WTC11 (cell line): ENCODE measurements at regions not wholly inside any gene's neighbourhood (a gene's known extent, or its start where the extent isn't known, plus 50 kb on each side); places are given as distances from the start of the nearest gene placed in this dataset.

Experiments
- ATAC-seq: fragments of 200-7000 bp; cut with Tn5 transposase; 2 replicates; pipeline ENCODE4 v1.10.0; 2021; ENCODE audit warnings: mild to moderate bottlenecking, moderate library complexity
- CTCF ChIA-PET: fragments of 300-600 bp; sonication (Branson Sonifier 250); formaldehyde crosslinking; loops from one replicate; lab custom pipeline; 2021; ENCODE audit warnings: antibody characterized with exemption; lab: Charles Lee
- POLR2A ChIA-PET: fragments of 350-600 bp; sonication (Branson Sonifier 250); formaldehyde crosslinking; loops from one replicate; lab custom pipeline; 2021; ENCODE audit warnings: antibody characterized with exemption; lab: Charles Lee
- DNase-seq: peaks from one replicate; pipeline ENCODE4 v3.0.0; 2021; ENCODE audit warnings: low spot score
- H3K27ac Mint-ChIP-seq: 2 replicates; pipeline ENCODE4 v1.8.0; 2021; ENCODE audit warnings: mixed read lengths
- H3K27me3 Mint-ChIP-seq: 2 replicates; pipeline ENCODE4 v1.8.0; 2021; ENCODE audit warnings: low read depth, mild to moderate bottlenecking, moderate library complexity, mixed read lengths
- H3K36me3 Mint-ChIP-seq: 2 replicates; pipeline ENCODE4 v1.8.0; 2021; ENCODE audit warnings: mixed read lengths
- H3K4me1 Mint-ChIP-seq: 2 replicates; pipeline ENCODE4 v1.8.0; 2022; ENCODE audit warnings: mixed read lengths
- H3K4me3 Mint-ChIP-seq: 2 replicates; pipeline ENCODE4 v1.8.0; 2021; ENCODE audit warnings: mild to moderate bottlenecking, moderate library complexity, mixed read lengths
- H3K9me3 Mint-ChIP-seq: 2 replicates; pipeline ENCODE4 v1.8.0; 2021; ENCODE audit warnings: mixed read lengths
- ATF1 ChIP-seq: sonication (generic); formaldehyde crosslinking; IDR thresholded peaks from 2 replicates; pipeline ENCODE4 v1.8.1; 2023; ENCODE audit warnings: mild to moderate bottlenecking, moderate library complexity, missing genetic modification reagents
- CBFB ChIP-seq: sonication (generic); formaldehyde crosslinking; IDR thresholded peaks from 2 replicates; pipeline ENCODE4 v1.8.1; 2022; ENCODE audit warnings: mild to moderate bottlenecking, low read depth, missing genetic modification reagents
- ELF4 ChIP-seq: sonication (generic); formaldehyde crosslinking; IDR thresholded peaks from 2 replicates; pipeline ENCODE4 v1.8.1; 2022; ENCODE audit warnings: low read depth, mild to moderate bottlenecking, moderate library complexity, missing genetic modification reagents
- ETV6 ChIP-seq: sonication (generic); formaldehyde crosslinking; IDR thresholded peaks from 2 replicates; pipeline ENCODE4 v1.8.1; 2022; ENCODE audit warnings: mild to moderate bottlenecking, missing genetic modification reagents
- FOXJ3 ChIP-seq: sonication (generic); formaldehyde crosslinking; IDR thresholded peaks from 2 replicates; pipeline ENCODE4 v1.9.0; 2021; ENCODE audit warnings: missing genetic modification reagents, mild to moderate bottlenecking, borderline replicate concordance
- GRHL2 ChIP-seq: fragments of 250-450 bp; sonication (Bioruptor Pico); IDR thresholded peaks from 2 replicates; pipeline ENCODE4 v1.8.0; 2022; ENCODE audit warnings: mild to moderate bottlenecking, moderate library complexity; ENCODE audit not compliant: insufficient replicate concordance, severe bottlenecking
- GTF2I ChIP-seq: fragments of 250-450 bp; sonication (Bioruptor Pico); conservative IDR thresholded peaks from 2 replicates; pipeline ENCODE4 v1.4.0; 2021; ENCODE audit warnings: mild to moderate bottlenecking
- IRF2 ChIP-seq: sonication (generic); formaldehyde crosslinking; IDR thresholded peaks from 2 replicates; pipeline ENCODE4 v1.8.0; 2022; ENCODE audit warnings: low read depth, missing genetic modification reagents, borderline replicate concordance
- NR2C2 ChIP-seq: sonication (generic); formaldehyde crosslinking; IDR thresholded peaks from 2 replicates; pipeline ENCODE4 v1.8.0; 2022; ENCODE audit warnings: mild to moderate bottlenecking, missing genetic modification reagents
- PRRX2 ChIP-seq: fragments of 250-450 bp; sonication (Bioruptor Pico); IDR thresholded peaks from 2 replicates; pipeline ENCODE4 v1.8.0; 2021; ENCODE audit warnings: mild to moderate bottlenecking
- SMAD3 ChIP-seq: sonication (generic); formaldehyde crosslinking; IDR thresholded peaks from 2 replicates; pipeline ENCODE4 v1.8.0; 2022; ENCODE audit warnings: missing genetic modification reagents, mild to moderate bottlenecking, borderline replicate concordance
- SMAD4 ChIP-seq: sonication (generic); formaldehyde crosslinking; IDR thresholded peaks from 2 replicates; pipeline ENCODE4 v1.8.0; 2022; ENCODE audit warnings: mild to moderate bottlenecking, missing genetic modification reagents
- TCF7 ChIP-seq: sonication (generic); formaldehyde crosslinking; IDR thresholded peaks from 2 replicates; pipeline ENCODE4 v1.8.0; 2022; ENCODE audit warnings: mild to moderate bottlenecking, low read depth, missing genetic modification reagents, moderate library complexity
- TF ChIP-seq, protein P1 (sequence below): fragments of 250-450 bp; sonication (Bioruptor Pico); IDR thresholded peaks from 2 replicates; pipeline ENCODE4 v1.9.0; 2021; ENCODE audit warnings: moderate library complexity, mild to moderate bottlenecking, inconsistent platforms, borderline replicate concordance
- TF ChIP-seq, protein P2 (sequence below): sonication (generic); formaldehyde crosslinking; IDR thresholded peaks from 2 replicates; pipeline ENCODE4 v1.8.0; 2023; ENCODE audit warnings: missing genetic modification reagents, mild to moderate bottlenecking, borderline replicate concordance
- TF ChIP-seq, protein P3 (sequence below): sonication (generic); formaldehyde crosslinking; IDR thresholded peaks from 2 replicates; pipeline ENCODE4 v1.8.1; 2023; ENCODE audit warnings: mild to moderate bottlenecking, missing genetic modification reagents, moderate library complexity
- TF ChIP-seq, protein P4 (sequence below): sonication (generic); formaldehyde crosslinking; IDR thresholded peaks from 2 replicates; pipeline ENCODE4 v1.8.0; 2023; ENCODE audit warnings: mild to moderate bottlenecking, missing genetic modification reagents
- TF ChIP-seq, protein P5 (sequence below): fragments of 200-600 bp; IDR thresholded peaks from 2 replicates; pipeline ENCODE4 v1.8.0; 2022; ENCODE audit warnings: antibody characterized with exemption
- TF ChIP-seq, protein P6 (sequence below): sonication (generic); formaldehyde crosslinking; IDR thresholded peaks from 2 replicates; pipeline ENCODE4 v1.8.1; 2023; ENCODE audit warnings: mild to moderate bottlenecking, moderate library complexity, missing genetic modification reagents
- TF ChIP-seq, protein P7 (sequence below): sonication (generic); formaldehyde crosslinking; IDR thresholded peaks from 2 replicates; pipeline ENCODE4 v1.8.1; 2022; ENCODE audit warnings: mild to moderate bottlenecking, moderate library complexity, missing genetic modification reagents
- TF ChIP-seq, protein P8 (sequence below): sonication (generic); formaldehyde crosslinking; IDR thresholded peaks from 2 replicates; pipeline ENCODE4 v1.8.1; 2022; ENCODE audit warnings: mild to moderate bottlenecking, missing genetic modification reagents, moderate library complexity, borderline replicate concordance
- TF ChIP-seq, protein P9 (sequence below): fragments of 250-450 bp; sonication (Bioruptor Pico); IDR thresholded peaks from 2 replicates; pipeline ENCODE4 v1.9.0; 2021; ENCODE audit warnings: mild to moderate bottlenecking

DNA sequence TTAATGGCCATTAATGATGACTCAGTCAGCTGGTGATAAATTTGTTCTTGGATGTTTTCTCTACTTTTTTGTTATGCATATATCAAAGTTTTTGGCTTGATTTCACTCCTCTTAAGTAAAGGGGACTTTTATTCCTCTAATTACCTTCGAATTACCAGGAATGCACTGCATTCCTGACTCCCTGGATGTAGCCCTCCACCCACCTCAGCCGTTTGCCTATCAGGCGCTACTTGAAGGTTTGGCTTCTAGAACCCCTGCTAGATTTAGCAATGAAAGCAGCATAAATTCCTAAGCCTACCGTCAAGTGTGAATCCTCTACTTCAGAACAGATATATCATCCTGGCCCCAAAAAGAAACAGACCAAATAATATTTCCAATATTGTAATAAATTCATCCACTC lies 387.8 kb upstream of the ADGRL2 start (continued):
- TF ChIP-seq, protein P1, sequence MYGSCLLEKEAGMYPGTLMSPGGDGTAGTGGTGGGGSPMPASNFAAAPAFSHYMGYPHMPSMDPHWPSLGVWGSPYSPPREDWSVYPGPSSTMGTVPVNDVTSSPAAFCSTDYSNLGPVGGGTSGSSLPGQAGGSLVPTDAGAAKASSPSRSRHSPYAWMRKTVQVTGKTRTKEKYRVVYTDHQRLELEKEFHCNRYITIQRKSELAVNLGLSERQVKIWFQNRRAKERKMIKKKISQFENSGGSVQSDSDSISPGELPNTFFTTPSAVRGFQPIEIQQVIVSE (CRISPR knock-in tag) = no peak
- TF ChIP-seq ETV6 (no peak), PRRX2 (CRISPR knock-in tag) (no peak)
- TF ChIP-seq, protein P2, sequence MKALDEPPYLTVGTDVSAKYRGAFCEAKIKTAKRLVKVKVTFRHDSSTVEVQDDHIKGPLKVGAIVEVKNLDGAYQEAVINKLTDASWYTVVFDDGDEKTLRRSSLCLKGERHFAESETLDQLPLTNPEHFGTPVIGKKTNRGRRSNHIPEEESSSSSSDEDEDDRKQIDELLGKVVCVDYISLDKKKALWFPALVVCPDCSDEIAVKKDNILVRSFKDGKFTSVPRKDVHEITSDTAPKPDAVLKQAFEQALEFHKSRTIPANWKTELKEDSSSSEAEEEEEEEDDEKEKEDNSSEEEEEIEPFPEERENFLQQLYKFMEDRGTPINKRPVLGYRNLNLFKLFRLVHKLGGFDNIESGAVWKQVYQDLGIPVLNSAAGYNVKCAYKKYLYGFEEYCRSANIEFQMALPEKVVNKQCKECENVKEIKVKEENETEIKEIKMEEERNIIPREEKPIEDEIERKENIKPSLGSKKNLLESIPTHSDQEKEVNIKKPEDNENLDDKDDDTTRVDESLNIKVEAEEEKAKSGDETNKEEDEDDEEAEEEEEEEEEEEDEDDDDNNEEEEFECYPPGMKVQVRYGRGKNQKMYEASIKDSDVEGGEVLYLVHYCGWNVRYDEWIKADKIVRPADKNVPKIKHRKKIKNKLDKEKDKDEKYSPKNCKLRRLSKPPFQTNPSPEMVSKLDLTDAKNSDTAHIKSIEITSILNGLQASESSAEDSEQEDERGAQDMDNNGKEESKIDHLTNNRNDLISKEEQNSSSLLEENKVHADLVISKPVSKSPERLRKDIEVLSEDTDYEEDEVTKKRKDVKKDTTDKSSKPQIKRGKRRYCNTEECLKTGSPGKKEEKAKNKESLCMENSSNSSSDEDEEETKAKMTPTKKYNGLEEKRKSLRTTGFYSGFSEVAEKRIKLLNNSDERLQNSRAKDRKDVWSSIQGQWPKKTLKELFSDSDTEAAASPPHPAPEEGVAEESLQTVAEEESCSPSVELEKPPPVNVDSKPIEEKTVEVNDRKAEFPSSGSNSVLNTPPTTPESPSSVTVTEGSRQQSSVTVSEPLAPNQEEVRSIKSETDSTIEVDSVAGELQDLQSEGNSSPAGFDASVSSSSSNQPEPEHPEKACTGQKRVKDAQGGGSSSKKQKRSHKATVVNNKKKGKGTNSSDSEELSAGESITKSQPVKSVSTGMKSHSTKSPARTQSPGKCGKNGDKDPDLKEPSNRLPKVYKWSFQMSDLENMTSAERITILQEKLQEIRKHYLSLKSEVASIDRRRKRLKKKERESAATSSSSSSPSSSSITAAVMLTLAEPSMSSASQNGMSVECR = no peak

DNA sequence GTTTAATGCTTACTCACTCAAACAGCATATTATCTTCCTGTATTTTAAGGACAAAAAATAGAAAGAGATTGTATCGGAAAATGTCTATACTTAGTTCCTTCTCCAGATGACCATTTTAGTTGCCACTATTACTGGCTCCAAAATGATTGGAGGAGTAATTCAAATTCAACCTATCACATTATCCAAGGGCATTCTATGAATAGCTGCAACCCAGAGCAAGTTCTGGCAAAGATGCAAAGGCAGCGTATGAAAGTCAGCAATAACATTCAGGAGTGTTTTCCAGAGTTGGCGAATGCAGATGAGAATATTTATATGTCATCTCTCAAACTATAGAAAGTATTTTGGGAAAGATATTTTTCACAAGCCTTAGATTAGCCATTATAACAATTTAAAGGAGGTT lies 389.8 kb upstream of the ADGRL2 start:
- Mint-ChIP-seq H3K27ac (no peak overlapping the region), H3K36me3 (no peaks in the 10 kb centered on the region), H3K27me3 (no peaks in the 10 kb centered on the region), H3K9me3 (no peaks in the 10 kb centered on the region), H3K4me3 (no peak overlapping the region), H3K4me1 (peaks cover 90% of the 10 kb centered on the region)
- no peak for TF ChIP-seq ATF1
- no peak for TF ChIP-seq GRHL2
- TF ChIP-seq, protein P3, sequence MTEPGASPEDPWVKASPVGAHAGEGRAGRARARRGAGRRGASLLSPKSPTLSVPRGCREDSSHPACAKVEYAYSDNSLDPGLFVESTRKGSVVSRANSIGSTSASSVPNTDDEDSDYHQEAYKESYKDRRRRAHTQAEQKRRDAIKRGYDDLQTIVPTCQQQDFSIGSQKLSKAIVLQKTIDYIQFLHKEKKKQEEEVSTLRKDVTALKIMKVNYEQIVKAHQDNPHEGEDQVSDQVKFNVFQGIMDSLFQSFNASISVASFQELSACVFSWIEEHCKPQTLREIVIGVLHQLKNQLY (CRISPR knock-in tag) = no peak
- TF ChIP-seq, protein P4, sequence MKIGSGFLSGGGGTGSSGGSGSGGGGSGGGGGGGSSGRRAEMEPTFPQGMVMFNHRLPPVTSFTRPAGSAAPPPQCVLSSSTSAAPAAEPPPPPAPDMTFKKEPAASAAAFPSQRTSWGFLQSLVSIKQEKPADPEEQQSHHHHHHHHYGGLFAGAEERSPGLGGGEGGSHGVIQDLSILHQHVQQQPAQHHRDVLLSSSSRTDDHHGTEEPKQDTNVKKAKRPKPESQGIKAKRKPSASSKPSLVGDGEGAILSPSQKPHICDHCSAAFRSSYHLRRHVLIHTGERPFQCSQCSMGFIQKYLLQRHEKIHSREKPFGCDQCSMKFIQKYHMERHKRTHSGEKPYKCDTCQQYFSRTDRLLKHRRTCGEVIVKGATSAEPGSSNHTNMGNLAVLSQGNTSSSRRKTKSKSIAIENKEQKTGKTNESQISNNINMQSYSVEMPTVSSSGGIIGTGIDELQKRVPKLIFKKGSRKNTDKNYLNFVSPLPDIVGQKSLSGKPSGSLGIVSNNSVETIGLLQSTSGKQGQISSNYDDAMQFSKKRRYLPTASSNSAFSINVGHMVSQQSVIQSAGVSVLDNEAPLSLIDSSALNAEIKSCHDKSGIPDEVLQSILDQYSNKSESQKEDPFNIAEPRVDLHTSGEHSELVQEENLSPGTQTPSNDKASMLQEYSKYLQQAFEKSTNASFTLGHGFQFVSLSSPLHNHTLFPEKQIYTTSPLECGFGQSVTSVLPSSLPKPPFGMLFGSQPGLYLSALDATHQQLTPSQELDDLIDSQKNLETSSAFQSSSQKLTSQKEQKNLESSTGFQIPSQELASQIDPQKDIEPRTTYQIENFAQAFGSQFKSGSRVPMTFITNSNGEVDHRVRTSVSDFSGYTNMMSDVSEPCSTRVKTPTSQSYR = no peak
- no peak for TF ChIP-seq FOXJ3 (CRISPR knock-in tag)
- no peak for TF ChIP-seq IRF2 (CRISPR knock-in tag)
- TF ChIP-seq, protein P5, sequence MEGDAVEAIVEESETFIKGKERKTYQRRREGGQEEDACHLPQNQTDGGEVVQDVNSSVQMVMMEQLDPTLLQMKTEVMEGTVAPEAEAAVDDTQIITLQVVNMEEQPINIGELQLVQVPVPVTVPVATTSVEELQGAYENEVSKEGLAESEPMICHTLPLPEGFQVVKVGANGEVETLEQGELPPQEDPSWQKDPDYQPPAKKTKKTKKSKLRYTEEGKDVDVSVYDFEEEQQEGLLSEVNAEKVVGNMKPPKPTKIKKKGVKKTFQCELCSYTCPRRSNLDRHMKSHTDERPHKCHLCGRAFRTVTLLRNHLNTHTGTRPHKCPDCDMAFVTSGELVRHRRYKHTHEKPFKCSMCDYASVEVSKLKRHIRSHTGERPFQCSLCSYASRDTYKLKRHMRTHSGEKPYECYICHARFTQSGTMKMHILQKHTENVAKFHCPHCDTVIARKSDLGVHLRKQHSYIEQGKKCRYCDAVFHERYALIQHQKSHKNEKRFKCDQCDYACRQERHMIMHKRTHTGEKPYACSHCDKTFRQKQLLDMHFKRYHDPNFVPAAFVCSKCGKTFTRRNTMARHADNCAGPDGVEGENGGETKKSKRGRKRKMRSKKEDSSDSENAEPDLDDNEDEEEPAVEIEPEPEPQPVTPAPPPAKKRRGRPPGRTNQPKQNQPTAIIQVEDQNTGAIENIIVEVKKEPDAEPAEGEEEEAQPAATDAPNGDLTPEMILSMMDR = no peak
- no peak for TF ChIP-seq GTF2I (CRISPR knock-in tag)
- TF ChIP-seq PRRX2 (CRISPR knock-in tag) = no peak
- TF ChIP-seq, protein P6, sequence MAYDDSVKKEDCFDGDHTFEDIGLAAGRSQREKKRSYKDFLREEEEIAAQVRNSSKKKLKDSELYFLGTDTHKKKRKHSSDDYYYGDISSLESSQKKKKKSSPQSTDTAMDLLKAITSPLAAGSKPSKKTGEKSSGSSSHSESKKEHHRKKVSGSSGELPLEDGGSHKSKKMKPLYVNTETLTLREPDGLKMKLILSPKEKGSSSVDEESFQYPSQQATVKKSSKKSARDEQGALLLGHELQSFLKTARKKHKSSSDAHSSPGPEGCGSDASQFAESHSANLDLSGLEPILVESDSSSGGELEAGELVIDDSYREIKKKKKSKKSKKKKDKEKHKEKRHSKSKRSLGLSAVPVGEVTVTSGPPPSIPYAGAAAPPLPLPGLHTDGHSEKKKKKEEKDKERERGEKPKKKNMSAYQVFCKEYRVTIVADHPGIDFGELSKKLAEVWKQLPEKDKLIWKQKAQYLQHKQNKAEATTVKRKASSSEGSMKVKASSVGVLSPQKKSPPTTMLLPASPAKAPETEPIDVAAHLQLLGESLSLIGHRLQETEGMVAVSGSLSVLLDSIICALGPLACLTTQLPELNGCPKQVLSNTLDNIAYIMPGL (CRISPR knock-in tag) = no peak
- TF ChIP-seq, protein P7, sequence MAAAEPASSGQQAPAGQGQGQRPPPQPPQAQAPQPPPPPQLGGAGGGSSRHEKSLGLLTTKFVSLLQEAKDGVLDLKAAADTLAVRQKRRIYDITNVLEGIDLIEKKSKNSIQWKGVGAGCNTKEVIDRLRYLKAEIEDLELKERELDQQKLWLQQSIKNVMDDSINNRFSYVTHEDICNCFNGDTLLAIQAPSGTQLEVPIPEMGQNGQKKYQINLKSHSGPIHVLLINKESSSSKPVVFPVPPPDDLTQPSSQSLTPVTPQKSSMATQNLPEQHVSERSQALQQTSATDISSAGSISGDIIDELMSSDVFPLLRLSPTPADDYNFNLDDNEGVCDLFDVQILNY (CRISPR knock-in tag) = no peak
- TF ChIP-seq CBFB (CRISPR knock-in tag) = no peak
- TF ChIP-seq, protein P8, sequence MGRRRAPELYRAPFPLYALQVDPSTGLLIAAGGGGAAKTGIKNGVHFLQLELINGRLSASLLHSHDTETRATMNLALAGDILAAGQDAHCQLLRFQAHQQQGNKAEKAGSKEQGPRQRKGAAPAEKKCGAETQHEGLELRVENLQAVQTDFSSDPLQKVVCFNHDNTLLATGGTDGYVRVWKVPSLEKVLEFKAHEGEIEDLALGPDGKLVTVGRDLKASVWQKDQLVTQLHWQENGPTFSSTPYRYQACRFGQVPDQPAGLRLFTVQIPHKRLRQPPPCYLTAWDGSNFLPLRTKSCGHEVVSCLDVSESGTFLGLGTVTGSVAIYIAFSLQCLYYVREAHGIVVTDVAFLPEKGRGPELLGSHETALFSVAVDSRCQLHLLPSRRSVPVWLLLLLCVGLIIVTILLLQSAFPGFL = no peak
- no peak for TF ChIP-seq ELF4 (CRISPR knock-in tag)
- no peak for TF ChIP-seq SMAD4 (CRISPR knock-in tag)
- TF ChIP-seq SMAD3 (CRISPR knock-in tag) = no peak
- no peak for TF ChIP-seq NR2C2 (CRISPR knock-in tag)
- TF ChIP-seq, protein P9, sequence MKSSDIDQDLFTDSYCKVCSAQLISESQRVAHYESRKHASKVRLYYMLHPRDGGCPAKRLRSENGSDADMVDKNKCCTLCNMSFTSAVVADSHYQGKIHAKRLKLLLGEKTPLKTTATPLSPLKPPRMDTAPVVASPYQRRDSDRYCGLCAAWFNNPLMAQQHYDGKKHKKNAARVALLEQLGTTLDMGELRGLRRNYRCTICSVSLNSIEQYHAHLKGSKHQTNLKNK (CRISPR knock-in tag) = no peak
- TF ChIP-seq TCF7 (CRISPR knock-in tag) = no peak
- DNase-seq = no peak
- no peak for ATAC-seq
- ChIA-PET CTCF (interaction anchor here (0.6 kb wide), 1 partner anchor 143 kb away, joined by 3 read pairs; no protein-coding TSS in a partner anchor), POLR2A (interaction anchor here (0.5 kb wide), 1 partner anchor 749 kb away, joined by 4 read pairs; no protein-coding TSS in a partner anchor)
